Adipocyte (in vitro differentiated cells): ENCODE measurements at regions not wholly inside any gene's neighbourhood (a gene's known extent, or its start where the extent isn't known, plus 50 kb on each side); places are given as distances from the start of the nearest gene placed in this dataset.

Source experiments
- DNase-seq: peaks from one replicate; pipeline ENCODE4 v3.0.0-alpha.2; 2015; ENCODE audit warnings: low read depth
- H3K27me3 ChIP-seq: replicated peaks from 2 replicates; pipeline ENCODE4 v1.7.0; 2013; ENCODE audit warnings: mild to moderate bottlenecking, low read length, moderate library complexity; ENCODE audit not compliant: control insufficient read depth, insufficient read depth
- H3K36me3 ChIP-seq: 2 replicates; pipeline ENCODE4 v1.7.0; 2013; ENCODE audit warnings: low read length, mild to moderate bottlenecking, moderate library complexity; ENCODE audit not compliant: control insufficient read depth, insufficient read depth, severe bottlenecking
- H3K4me1 ChIP-seq: 2 replicates; pipeline ENCODE4 v1.7.0; 2013; ENCODE audit warnings: mild to moderate bottlenecking, low read length, moderate library complexity; ENCODE audit not compliant: control insufficient read depth, insufficient read depth
- H3K4me3 ChIP-seq: 2 replicates; pipeline ENCODE4 v1.7.0; 2013; ENCODE audit warnings: mild to moderate bottlenecking, low read length, moderate library complexity
- H3K9ac ChIP-seq: 2 replicates; pipeline ENCODE4 v1.7.0; 2013; ENCODE audit warnings: mild to moderate bottlenecking, low read length, moderate library complexity
- H3K9me3 ChIP-seq: 2 replicates; pipeline ENCODE4 v1.7.0; 2013; ENCODE audit warnings: mild to moderate bottlenecking, low read length, moderate library complexity; ENCODE audit not compliant: control insufficient read depth

- Histone ChIP-seq H3K27me3 (no peaks in the 10 kb centered on the region), H3K4me1 (no peaks in the 10 kb centered on the region), H3K4me3 (no peak overlapping the region), H3K9me3 (no peaks in the 10 kb centered on the region), H3K36me3 (no peaks in the 10 kb centered on the region), H3K9ac (no peak overlapping the region)
- DNase-seq = no peak
Observed at GRCh38 chr16:14344945-14345344, 273.8 kb downstream of the MRTFB start.

GRCh38 chr16:14344292-14344691 lies 273.2 kb downstream of the MRTFB start:
- no peak overlapping the region for H3K9ac ChIP-seq

GRCh38 chr16:14341324-14342225 lies 270.5 kb downstream of the MRTFB start:
- H3K36me3 ChIP-seq = no peaks in the 10 kb centered on the region
- no peaks in the 10 kb centered on the region for H3K27me3 ChIP-seq
- no peak overlapping the region for H3K4me3 ChIP-seq
- DNase-seq = no peak
- H3K9ac ChIP-seq = no peak overlapping the region
- H3K4me1 ChIP-seq = peaks cover 7% of the 10 kb centered on the region
- no peaks in the 10 kb centered on the region for H3K9me3 ChIP-seq

More at GRCh38 chr16:14344292-14344691, 273.2 kb downstream of the MRTFB start:
- H3K9me3 ChIP-seq = no peaks in the 10 kb centered on the region
- no peaks in the 10 kb centered on the region for H3K4me1 ChIP-seq
- no peak overlapping the region for H3K4me3 ChIP-seq
- no peaks in the 10 kb centered on the region for H3K36me3 ChIP-seq
- no peaks in the 10 kb centered on the region for H3K27me3 ChIP-seq
- DNase-seq = no peak

- Histone ChIP-seq H3K9me3 (no peaks in the 10 kb centered on the region), H3K4me3 (no peak overlapping the region), H3K27me3 (no peaks in the 10 kb centered on the region), H3K36me3 (no peaks in the 10 kb centered on the region), H3K9ac (no peak overlapping the region), H3K4me1 (peaks cover 7% of the 10 kb centered on the region)
- DNase-seq = no peak
Observed at GRCh38 chr16:14339694-14340093, 268.6 kb downstream of the MRTFB start.

- Histone ChIP-seq H3K4me3 (no peak overlapping the region), H3K9ac (no peak overlapping the region), H3K4me1 (peaks cover 7% of the 10 kb centered on the region), H3K27me3 (no peaks in the 10 kb centered on the region), H3K36me3 (no peaks in the 10 kb centered on the region), H3K9me3 (no peaks in the 10 kb centered on the region)
- no peak for DNase-seq
Observed at GRCh38 chr16:14338969-14339368, 267.9 kb downstream of the MRTFB start.

- H3K4me1 ChIP-seq = peaks cover 7% of the 10 kb centered on the region
- H3K9me3 ChIP-seq = no peaks in the 10 kb centered on the region
- H3K36me3 ChIP-seq = no peaks in the 10 kb centered on the region
- no peaks in the 10 kb centered on the region for H3K27me3 ChIP-seq
- H3K4me3 ChIP-seq = no peak overlapping the region
- no peak for DNase-seq
- H3K9ac ChIP-seq = no peak overlapping the region
Observed at GRCh38 chr16:14338236-14338635, 267.1 kb downstream of the MRTFB start.

- H3K4me1 ChIP-seq = peaks cover 7% of the 10 kb centered on the region
- no peaks in the 10 kb centered on the region for H3K9me3 ChIP-seq
- no peaks in the 10 kb centered on the region for H3K27me3 ChIP-seq
- no peak overlapping the region for H3K9ac ChIP-seq
- no peak for DNase-seq
- no peak overlapping the region for H3K4me3 ChIP-seq
- H3K36me3 ChIP-seq = no peaks in the 10 kb centered on the region
Observed at GRCh38 chr16:14337303-14338191, 266.4 kb downstream of the MRTFB start.

GRCh38 chr16:14335297-14335696 lies 264.2 kb downstream of the MRTFB start:
- Histone ChIP-seq H3K36me3 (peaks cover 10% of the 10 kb centered on the region), H3K9ac (no peak overlapping the region), H3K27me3 (no peaks in the 10 kb centered on the region), H3K4me1 (peaks cover 7% of the 10 kb centered on the region), H3K4me3 (no peak overlapping the region), H3K9me3 (no peaks in the 10 kb centered on the region)
- no peak for DNase-seq

GRCh38 chr16:14334366-14335080 lies 263.4 kb downstream of the MRTFB start:
- H3K9me3 ChIP-seq = no peaks in the 10 kb centered on the region
- H3K4me1 ChIP-seq = peaks cover 7% of the 10 kb centered on the region
- peaks cover 18% of the 10 kb centered on the region for H3K36me3 ChIP-seq
- no peak overlapping the region for H3K4me3 ChIP-seq
- no peak overlapping the region for H3K9ac ChIP-seq
- peak; percentile 57 for DNase-seq
- no peaks in the 10 kb centered on the region for H3K27me3 ChIP-seq

- Histone ChIP-seq H3K36me3 (peaks cover 23% of the 10 kb centered on the region), H3K9ac (no peak overlapping the region), H3K4me1 (peaks cover 7% of the 10 kb centered on the region), H3K9me3 (no peaks in the 10 kb centered on the region), H3K27me3 (no peaks in the 10 kb centered on the region), H3K4me3 (no peak overlapping the region)
- DNase-seq = no peak
Observed at GRCh38 chr16:14333361-14333760, 262.2 kb downstream of the MRTFB start.

- H3K9me3 ChIP-seq = no peaks in the 10 kb centered on the region
- no peak overlapping the region for H3K9ac ChIP-seq
- no peak for DNase-seq
- H3K36me3 ChIP-seq = peaks cover 41% of the 10 kb centered on the region
- H3K4me1 ChIP-seq = peaks cover 7% of the 10 kb centered on the region
- H3K4me3 ChIP-seq = no peak overlapping the region
- H3K27me3 ChIP-seq = no peaks in the 10 kb centered on the region
Observed at GRCh38 chr16:14331020-14331419, 259.9 kb downstream of the MRTFB start.
